WTC11 (cell line): ENCODE measurements at regions not wholly inside any gene's neighbourhood (a gene's known extent, or its start where the extent isn't known, plus 50 kb on each side); places are given as distances from the start of the nearest gene placed in this dataset.

Experiments
- CREB1 ChIP-seq: sonication (generic); formaldehyde crosslinking; IDR thresholded peaks from 2 replicates; pipeline ENCODE4 v1.8.0; 2023; ENCODE audit warnings: mild to moderate bottlenecking, missing genetic modification reagents
- GRHL2 ChIP-seq: fragments of 250-450 bp; sonication (Bioruptor Pico); IDR thresholded peaks from 2 replicates; pipeline ENCODE4 v1.8.0; 2022; ENCODE audit warnings: mild to moderate bottlenecking, moderate library complexity; ENCODE audit not compliant: insufficient replicate concordance, severe bottlenecking
- KAT7 ChIP-seq: sonication (generic); formaldehyde crosslinking; IDR thresholded peaks from 2 replicates; pipeline ENCODE4 v1.8.1; 2023; ENCODE audit warnings: missing genetic modification reagents, mild to moderate bottlenecking, borderline replicate concordance
- NFYB ChIP-seq: sonication (generic); formaldehyde crosslinking; conservative IDR thresholded peaks from 2 replicates; pipeline ENCODE4 v1.8.0; 2022; ENCODE audit warnings: low read depth, missing genetic modification reagents
- RORB ChIP-seq: fragments of 250-450 bp; sonication (Bioruptor Pico); IDR thresholded peaks from 2 replicates; pipeline ENCODE4 v1.9.0; 2021; ENCODE audit warnings: mild to moderate bottlenecking
- SMAD3 ChIP-seq: sonication (generic); formaldehyde crosslinking; IDR thresholded peaks from 2 replicates; pipeline ENCODE4 v1.8.0; 2022; ENCODE audit warnings: missing genetic modification reagents, mild to moderate bottlenecking, borderline replicate concordance
- TCF7 ChIP-seq: sonication (generic); formaldehyde crosslinking; IDR thresholded peaks from 2 replicates; pipeline ENCODE4 v1.8.0; 2022; ENCODE audit warnings: mild to moderate bottlenecking, low read depth, missing genetic modification reagents, moderate library complexity
- TEAD1 ChIP-seq: sonication (generic); formaldehyde crosslinking; IDR thresholded peaks from 2 replicates; pipeline ENCODE4 v1.8.0; 2022; ENCODE audit warnings: mild to moderate bottlenecking, missing genetic modification reagents
- TF ChIP-seq, protein P1 (sequence below): sonication (generic); formaldehyde crosslinking; IDR thresholded peaks from 2 replicates; pipeline ENCODE4 v1.8.1; 2023; ENCODE audit warnings: mild to moderate bottlenecking, moderate library complexity, missing genetic modification reagents
- TF ChIP-seq, protein P2 (sequence below): fragments of 200-600 bp; IDR thresholded peaks from 2 replicates; pipeline ENCODE4 v1.8.0; 2022; ENCODE audit warnings: antibody characterized with exemption
- TF ChIP-seq, protein P3 (sequence below): sonication (generic); formaldehyde crosslinking; IDR thresholded peaks from 2 replicates; pipeline ENCODE4 v1.8.1; 2022; ENCODE audit warnings: mild to moderate bottlenecking, moderate library complexity, missing genetic modification reagents
- TF ChIP-seq, protein P4 (sequence below): sonication (generic); formaldehyde crosslinking; IDR thresholded peaks from 2 replicates; pipeline ENCODE4 v1.8.0; 2022; ENCODE audit warnings: missing genetic modification reagents
- TF ChIP-seq, protein P5 (sequence below): sonication (generic); formaldehyde crosslinking; IDR thresholded peaks from 2 replicates; pipeline ENCODE4 v1.8.1; 2022; ENCODE audit warnings: mild to moderate bottlenecking, missing genetic modification reagents, moderate library complexity, borderline replicate concordance
- TF ChIP-seq, protein P6 (sequence below): sonication (generic); formaldehyde crosslinking; IDR thresholded peaks from 2 replicates; pipeline ENCODE4 v1.8.0; 2022; ENCODE audit warnings: mild to moderate bottlenecking, missing genetic modification reagents

DNA sequence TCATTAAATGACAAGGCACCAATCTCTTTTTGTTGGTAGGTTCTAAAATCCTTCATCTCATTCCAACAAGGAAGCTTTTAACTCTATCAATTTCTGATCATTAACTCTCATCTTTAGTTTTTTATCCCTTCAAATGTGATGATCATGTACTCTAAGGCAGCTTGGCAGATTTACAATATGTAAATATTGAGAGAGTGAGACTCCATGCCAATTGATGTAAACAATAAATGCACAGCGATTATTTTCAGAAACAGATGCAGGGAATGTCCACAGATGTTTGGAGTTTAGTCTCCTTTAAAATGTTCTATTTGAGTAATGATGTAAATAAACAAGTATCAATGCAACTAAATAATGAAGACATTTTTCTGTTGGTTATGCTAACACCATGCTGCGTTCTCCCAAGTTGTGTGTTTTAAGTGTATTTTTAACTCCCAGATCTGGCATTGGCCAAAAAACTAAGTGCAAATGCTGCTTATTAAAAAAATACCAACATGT lies 213.8 kb downstream of the AHR start:
- TF ChIP-seq, protein P1, sequence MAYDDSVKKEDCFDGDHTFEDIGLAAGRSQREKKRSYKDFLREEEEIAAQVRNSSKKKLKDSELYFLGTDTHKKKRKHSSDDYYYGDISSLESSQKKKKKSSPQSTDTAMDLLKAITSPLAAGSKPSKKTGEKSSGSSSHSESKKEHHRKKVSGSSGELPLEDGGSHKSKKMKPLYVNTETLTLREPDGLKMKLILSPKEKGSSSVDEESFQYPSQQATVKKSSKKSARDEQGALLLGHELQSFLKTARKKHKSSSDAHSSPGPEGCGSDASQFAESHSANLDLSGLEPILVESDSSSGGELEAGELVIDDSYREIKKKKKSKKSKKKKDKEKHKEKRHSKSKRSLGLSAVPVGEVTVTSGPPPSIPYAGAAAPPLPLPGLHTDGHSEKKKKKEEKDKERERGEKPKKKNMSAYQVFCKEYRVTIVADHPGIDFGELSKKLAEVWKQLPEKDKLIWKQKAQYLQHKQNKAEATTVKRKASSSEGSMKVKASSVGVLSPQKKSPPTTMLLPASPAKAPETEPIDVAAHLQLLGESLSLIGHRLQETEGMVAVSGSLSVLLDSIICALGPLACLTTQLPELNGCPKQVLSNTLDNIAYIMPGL (CRISPR knock-in tag), result no peak
- TF ChIP-seq, protein P2, sequence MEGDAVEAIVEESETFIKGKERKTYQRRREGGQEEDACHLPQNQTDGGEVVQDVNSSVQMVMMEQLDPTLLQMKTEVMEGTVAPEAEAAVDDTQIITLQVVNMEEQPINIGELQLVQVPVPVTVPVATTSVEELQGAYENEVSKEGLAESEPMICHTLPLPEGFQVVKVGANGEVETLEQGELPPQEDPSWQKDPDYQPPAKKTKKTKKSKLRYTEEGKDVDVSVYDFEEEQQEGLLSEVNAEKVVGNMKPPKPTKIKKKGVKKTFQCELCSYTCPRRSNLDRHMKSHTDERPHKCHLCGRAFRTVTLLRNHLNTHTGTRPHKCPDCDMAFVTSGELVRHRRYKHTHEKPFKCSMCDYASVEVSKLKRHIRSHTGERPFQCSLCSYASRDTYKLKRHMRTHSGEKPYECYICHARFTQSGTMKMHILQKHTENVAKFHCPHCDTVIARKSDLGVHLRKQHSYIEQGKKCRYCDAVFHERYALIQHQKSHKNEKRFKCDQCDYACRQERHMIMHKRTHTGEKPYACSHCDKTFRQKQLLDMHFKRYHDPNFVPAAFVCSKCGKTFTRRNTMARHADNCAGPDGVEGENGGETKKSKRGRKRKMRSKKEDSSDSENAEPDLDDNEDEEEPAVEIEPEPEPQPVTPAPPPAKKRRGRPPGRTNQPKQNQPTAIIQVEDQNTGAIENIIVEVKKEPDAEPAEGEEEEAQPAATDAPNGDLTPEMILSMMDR, result no peak
- TF ChIP-seq, protein P3, sequence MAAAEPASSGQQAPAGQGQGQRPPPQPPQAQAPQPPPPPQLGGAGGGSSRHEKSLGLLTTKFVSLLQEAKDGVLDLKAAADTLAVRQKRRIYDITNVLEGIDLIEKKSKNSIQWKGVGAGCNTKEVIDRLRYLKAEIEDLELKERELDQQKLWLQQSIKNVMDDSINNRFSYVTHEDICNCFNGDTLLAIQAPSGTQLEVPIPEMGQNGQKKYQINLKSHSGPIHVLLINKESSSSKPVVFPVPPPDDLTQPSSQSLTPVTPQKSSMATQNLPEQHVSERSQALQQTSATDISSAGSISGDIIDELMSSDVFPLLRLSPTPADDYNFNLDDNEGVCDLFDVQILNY (CRISPR knock-in tag), result no peak
- TF ChIP-seq TEAD1 (CRISPR knock-in tag), result no peak
- TF ChIP-seq CREB1 (CRISPR knock-in tag), result no peak
- TF ChIP-seq, protein P4, sequence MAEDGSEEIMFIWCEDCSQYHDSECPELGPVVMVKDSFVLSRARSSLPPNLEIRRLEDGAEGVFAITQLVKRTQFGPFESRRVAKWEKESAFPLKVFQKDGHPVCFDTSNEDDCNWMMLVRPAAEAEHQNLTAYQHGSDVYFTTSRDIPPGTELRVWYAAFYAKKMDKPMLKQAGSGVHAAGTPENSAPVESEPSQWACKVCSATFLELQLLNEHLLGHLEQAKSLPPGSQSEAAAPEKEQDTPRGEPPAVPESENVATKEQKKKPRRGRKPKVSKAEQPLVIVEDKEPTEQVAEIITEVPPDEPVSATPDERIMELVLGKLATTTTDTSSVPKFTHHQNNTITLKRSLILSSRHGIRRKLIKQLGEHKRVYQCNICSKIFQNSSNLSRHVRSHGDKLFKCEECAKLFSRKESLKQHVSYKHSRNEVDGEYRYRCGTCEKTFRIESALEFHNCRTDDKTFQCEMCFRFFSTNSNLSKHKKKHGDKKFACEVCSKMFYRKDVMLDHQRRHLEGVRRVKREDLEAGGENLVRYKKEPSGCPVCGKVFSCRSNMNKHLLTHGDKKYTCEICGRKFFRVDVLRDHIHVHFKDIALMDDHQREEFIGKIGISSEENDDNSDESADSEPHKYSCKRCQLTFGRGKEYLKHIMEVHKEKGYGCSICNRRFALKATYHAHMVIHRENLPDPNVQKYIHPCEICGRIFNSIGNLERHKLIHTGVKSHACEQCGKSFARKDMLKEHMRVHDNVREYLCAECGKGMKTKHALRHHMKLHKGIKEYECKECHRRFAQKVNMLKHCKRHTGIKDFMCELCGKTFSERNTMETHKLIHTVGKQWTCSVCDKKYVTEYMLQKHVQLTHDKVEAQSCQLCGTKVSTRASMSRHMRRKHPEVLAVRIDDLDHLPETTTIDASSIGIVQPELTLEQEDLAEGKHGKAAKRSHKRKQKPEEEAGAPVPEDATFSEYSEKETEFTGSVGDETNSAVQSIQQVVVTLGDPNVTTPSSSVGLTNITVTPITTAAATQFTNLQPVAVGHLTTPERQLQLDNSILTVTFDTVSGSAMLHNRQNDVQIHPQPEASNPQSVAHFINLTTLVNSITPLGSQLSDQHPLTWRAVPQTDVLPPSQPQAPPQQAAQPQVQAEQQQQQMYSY (CRISPR knock-in tag), result no peak
- no peak for TF ChIP-seq GRHL2 (CRISPR knock-in tag)
- no peak for TF ChIP-seq RORB (CRISPR knock-in tag)
- TF ChIP-seq KAT7 (CRISPR knock-in tag), result no peak
- TF ChIP-seq, protein P5, sequence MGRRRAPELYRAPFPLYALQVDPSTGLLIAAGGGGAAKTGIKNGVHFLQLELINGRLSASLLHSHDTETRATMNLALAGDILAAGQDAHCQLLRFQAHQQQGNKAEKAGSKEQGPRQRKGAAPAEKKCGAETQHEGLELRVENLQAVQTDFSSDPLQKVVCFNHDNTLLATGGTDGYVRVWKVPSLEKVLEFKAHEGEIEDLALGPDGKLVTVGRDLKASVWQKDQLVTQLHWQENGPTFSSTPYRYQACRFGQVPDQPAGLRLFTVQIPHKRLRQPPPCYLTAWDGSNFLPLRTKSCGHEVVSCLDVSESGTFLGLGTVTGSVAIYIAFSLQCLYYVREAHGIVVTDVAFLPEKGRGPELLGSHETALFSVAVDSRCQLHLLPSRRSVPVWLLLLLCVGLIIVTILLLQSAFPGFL (CRISPR knock-in tag), result no peak
- TF ChIP-seq, protein P6, sequence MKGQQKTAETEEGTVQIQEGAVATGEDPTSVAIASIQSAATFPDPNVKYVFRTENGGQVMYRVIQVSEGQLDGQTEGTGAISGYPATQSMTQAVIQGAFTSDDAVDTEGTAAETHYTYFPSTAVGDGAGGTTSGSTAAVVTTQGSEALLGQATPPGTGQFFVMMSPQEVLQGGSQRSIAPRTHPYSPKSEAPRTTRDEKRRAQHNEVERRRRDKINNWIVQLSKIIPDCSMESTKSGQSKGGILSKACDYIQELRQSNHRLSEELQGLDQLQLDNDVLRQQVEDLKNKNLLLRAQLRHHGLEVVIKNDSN (CRISPR knock-in tag), result no peak
- TF ChIP-seq TCF7 (CRISPR knock-in tag), result no peak
- TF ChIP-seq SMAD3 (CRISPR knock-in tag), result no peak
- no peak for TF ChIP-seq NFYB (CRISPR knock-in tag)
